GM12872 (cell line): ENCODE measurements at regions not wholly inside any gene's neighbourhood (a gene's known extent, or its start where the extent isn't known, plus 50 kb on each side); places are given as distances from the start of the nearest gene placed in this dataset.

ENCODE experiments used
- TF ChIP-seq, protein P1 (sequence below): IDR thresholded peaks from 3 replicates; pipeline ENCODE4 v1.5.1; 2011; ENCODE audit warnings: low read depth, mild to moderate bottlenecking, low read length, moderate library complexity; ENCODE audit not compliant: insufficient read depth

DNA sequence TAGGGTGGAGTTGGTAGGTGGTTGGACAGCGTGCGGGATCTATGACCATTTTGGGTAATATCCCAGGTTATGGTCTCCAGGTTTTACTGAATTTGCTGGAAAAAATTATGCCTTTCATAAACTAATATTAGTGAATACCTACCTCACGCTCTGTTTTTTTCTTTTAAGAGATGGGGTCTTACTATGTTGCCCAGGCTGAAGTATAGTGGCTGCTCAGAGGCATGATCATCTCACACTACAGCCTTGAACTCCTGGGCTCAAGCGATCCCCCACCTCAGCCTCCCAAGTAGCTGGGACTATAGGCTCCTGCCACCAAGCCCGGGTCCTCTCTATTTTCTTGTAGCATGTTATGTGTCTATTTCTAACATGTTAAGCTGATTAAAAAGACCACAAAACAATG lies 100.2 kb downstream of the RHOU start:
- TF ChIP-seq, protein P1, sequence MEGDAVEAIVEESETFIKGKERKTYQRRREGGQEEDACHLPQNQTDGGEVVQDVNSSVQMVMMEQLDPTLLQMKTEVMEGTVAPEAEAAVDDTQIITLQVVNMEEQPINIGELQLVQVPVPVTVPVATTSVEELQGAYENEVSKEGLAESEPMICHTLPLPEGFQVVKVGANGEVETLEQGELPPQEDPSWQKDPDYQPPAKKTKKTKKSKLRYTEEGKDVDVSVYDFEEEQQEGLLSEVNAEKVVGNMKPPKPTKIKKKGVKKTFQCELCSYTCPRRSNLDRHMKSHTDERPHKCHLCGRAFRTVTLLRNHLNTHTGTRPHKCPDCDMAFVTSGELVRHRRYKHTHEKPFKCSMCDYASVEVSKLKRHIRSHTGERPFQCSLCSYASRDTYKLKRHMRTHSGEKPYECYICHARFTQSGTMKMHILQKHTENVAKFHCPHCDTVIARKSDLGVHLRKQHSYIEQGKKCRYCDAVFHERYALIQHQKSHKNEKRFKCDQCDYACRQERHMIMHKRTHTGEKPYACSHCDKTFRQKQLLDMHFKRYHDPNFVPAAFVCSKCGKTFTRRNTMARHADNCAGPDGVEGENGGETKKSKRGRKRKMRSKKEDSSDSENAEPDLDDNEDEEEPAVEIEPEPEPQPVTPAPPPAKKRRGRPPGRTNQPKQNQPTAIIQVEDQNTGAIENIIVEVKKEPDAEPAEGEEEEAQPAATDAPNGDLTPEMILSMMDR: no peak

DNA sequence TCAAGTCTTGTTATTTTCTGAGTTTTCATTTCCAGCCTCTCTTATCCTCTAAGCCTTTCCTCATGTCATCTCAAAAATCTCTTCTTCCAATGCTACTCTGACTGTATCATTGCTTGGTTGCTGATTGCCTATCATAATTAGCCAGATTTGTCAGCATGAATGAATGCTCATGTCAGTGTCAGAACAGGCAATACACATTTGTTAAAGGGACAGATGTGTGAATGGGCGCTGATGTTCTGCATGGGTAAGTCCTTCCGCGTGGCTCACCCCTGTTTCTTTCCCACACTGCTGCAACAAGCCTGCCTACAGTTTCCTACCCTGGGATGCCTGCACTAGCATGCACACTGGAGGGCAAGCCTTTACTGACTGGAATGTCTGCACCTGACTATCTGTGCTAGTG lies 100.6 kb downstream of the RHOU start:
- TF ChIP-seq, protein P1: no peak

DNA sequence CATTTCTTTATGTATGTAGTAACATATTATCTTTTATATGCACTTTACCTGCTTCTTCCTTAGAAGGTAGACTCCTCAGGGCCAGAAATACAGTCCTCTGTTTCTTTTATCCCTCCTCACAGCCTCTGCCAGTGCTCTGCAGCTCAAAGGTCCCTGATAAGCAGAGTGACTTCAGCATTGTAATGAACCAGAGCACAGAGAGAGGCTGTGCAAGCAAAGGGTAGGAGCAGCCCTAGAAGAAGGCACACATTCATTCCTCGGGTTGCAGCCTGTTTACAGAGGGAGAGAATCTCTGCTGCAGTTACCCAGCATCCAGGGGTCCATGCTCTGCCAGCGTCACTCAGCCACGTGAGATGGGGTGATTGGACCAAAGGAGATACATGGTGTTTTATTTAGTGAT lies 101.1 kb downstream of the RHOU start:
- TF ChIP-seq, protein P1: no peak

DNA sequence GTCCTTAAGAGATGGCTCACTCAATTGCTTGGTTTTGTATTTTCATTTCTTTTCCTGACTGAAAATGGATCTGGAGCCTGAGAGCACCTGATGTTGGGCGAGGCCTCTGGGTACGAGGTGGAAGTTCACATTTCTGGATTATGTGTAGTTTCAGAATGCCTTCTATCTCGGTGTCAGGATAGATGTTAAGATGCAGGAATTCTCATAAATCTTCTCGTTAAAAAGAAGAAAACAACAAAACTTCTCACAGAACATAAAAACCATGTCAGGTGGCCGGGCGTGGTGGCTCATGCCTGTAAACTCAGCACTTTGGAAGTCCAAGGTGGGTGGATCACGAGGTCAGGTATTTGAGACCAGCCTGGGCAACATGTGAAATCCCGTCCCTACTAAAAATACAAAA lies 101.8 kb downstream of the RHOU start:
- TF ChIP-seq, protein P1: no peak

DNA sequence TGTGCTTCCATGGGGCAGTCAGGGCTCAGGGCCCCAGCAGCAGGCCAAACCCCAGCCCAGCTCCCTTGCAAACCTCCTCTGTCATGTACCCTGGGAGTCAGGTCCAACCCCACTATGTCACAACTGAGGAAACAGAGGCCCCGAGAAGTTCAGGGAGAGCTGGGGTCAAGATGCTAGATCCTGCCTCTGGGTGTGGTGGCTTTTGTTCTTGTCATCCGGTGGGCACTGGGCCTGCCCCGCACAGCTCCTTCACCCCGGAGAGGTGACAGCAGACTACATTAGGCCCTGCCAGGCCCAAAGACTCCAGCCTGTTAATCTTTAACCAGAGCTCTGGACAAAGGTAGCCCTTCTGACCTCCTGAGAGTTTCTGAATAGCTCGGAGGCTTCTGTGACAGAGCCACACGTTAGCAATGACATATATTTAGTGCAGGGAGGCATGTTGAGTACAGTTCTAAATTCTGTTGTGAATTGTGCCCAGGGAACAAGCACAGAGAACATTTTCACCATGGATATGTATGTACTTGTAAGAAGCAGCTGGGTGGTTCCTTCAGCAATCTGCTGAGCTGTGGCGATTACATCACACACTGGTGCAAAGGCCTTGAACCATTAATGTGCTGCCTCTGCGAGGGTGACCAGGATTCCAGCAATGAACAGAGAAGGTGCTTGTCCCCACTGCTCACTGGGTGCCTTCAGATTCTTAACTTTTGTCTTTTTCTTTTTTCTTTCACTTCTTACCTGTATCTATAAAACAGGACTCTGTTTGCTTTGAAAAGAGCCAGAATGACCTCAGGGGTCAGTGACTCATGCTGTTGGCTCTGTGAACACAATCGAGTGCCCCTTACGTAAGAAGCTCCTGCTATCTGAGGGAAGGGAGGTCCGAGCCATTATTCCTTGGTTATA lies 102.8 kb downstream of the RHOU start:
- TF ChIP-seq, protein P1: no peak

DNA sequence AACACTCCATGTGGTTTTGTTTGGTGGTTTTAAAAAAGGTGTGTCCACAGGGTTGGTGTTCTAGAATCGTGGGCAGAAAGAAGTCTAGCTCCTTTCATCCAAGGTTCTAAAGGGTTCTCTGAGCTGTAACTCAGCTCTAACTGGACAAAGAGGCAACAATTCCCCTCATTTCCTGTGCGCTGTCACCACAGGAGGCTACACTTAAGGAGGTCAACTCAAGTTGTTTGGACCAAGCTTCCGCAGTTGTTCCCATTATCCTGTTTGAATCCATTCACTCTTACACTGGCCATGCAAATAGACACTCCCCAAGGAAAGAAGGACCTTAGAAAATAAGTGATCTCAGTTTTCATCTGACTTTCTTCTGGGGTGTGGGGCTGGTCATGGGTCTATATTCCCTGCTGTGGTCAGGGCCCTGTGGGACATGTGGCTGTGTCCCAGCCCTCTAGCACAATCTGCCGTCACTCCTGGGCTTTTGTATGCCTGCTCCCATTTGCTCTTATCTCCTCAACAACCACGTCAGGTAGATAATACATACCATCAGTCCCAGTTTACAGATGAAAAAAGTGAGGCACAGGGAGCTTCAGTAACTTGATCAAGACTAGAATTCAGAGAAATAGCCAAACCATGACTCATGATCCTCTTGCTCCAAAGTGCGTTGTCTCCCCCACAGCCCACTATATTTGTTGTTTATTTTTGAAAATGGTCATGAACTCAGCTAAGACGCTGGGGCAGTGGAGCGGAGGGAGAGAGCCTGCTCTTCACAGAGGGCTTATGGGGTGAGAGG lies 103.6 kb downstream of the RHOU start:
- TF ChIP-seq, protein P1: no peak

DNA sequence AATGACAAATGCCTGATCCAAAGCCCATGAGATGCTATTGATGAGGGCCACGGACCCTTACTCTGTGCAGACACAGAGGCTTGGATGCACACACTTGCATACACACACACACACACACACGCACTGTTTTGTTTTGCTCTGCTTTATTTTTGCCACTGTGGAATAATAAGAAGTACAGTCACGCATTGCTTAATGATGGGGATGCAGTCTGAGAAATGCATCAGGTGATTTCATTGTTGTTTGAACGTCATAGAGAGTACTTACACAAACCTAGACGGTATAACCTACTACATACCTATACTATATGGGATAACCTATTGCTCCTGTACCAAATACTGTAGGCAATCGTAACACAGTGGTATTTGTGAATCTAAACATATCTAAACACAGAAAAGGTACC lies 104.4 kb downstream of the RHOU start:
- TF ChIP-seq, protein P1: no peak
